ENCODE measurements at regions not wholly inside any gene's neighbourhood (a gene's known extent, or its start where the extent isn't known, plus 50 kb on each side); places are given as distances from the start of the nearest gene placed in this dataset.
A peak's percentile ranks its signal among the peaks of the same experiment; 100 is the strongest.

DNA sequence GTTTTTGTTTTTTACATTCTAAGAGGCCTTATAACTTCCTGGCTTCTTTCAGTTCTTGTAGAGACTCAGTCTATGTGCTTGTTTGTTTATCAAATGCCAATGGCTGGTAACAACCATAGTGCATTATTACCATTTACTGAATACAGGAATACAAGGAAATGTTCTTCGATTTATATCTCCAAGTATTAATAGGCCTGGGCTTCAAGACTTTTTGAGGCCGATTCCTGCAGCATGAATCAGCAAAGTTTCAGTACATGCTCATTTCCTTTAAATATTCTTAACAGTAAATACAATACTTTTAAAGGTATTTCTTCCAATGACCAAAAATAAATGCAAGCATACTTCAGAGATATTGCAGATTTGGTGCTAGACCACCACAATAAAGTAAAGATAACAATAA is 535.3 kb downstream of the EFNA5 start:
- Histone ChIP-seq H4K20me1 (ENCODE audit: insufficient read depth, low read length) (no peaks in the 10 kb centered on the region), H4K5ac (ENCODE audit: low read depth, low read length) (no peak overlapping the region), H2AK9ac (replicated peaks; ENCODE audit: low read depth, low read length, poor library complexity) (no peak overlapping the region), H2AFZ (replicated peaks; ENCODE audit: low read length, poor library complexity) (no peak overlapping the region), H3K79me1 (ENCODE audit: low read depth in 1 of 2, low read length in 2 of 2) (no peaks in the 10 kb centered on the region), H3K9me1 (ENCODE audit: insufficient read depth, low read length) (no peaks in the 10 kb centered on the region), H3K4me3 (ENCODE audit: insufficient read depth, low read depth, low read length) (no peak overlapping the region), H3K4ac (ENCODE audit: low read depth, low read length) (no peak overlapping the region), H4K8ac (ENCODE audit: low read depth in 2 of 2, low read length in 2 of 2) (no peak overlapping the region), H3K23ac (ENCODE audit: low read depth, low read length) (no peak overlapping the region), H3K9me3 (ENCODE audit: control insufficient read depth, insufficient read depth, low read length) (no peaks in the 10 kb centered on the region), H3K27ac (ENCODE audit: insufficient read depth, low read length) (no peak overlapping the region), H3K36me3 (ENCODE audit: control insufficient read depth, insufficient read depth, low read length) (no peaks in the 10 kb centered on the region), H2BK120ac (ENCODE audit: low read depth, low read length) (no peak overlapping the region), H2BK5ac (ENCODE audit: low read depth, low read length, poor library complexity, severe bottlenecking) (no peak overlapping the region), H3K4me1 (ENCODE audit: control insufficient read depth, insufficient read depth, low read length) (no peaks in the 10 kb centered on the region), H2AK5ac (ENCODE audit: low read depth, low read length) (no peak overlapping the region), H3K18ac (ENCODE audit: low read depth, low read length) (no peak overlapping the region), H2BK15ac (ENCODE audit: low read depth, low read length) (no peak overlapping the region), H3K9ac (ENCODE audit: low read depth, low read length) (no peak overlapping the region), H3K56ac (ENCODE audit: extremely low read depth, insufficient read depth, low read length) (no peak overlapping the region), H3K4me2 (ENCODE audit: low read depth, low read length) (no peak overlapping the region), H3K14ac (replicated peaks; ENCODE audit: low read depth, low read length) (no peak overlapping the region), H2BK20ac (ENCODE audit: low read depth, low read length) (no peak overlapping the region), H3K27me3 (ENCODE audit: control insufficient read depth, insufficient read depth, low read length) (no peaks in the 10 kb centered on the region), H4K91ac (ENCODE audit: insufficient read depth, low read depth, low read length) (no peak overlapping the region)
- dilution Hi-C loops (cut with HindIII; ENCODE audit: low sequenced_read_pairs, unreplicated experiment) (no loop called here), in situ Hi-C loops (cut with MboI; ENCODE audit: low sequenced_read_pairs) (no loop called here), intact Hi-C loops (cut with micrococcal nuclease) (no loop called here)
- DNase-seq (peak; percentile 38), ATAC-seq (ENCODE audit: low read depth) (peak; percentile 70; the same call in 1 of the 2 replicates)
- no TSS peak for BruUV-seq (replicated peaks)
- POLR2A ChIA-PET (ENCODE audit: unreplicated experiment), result no interaction called here
- CTCF ChIA-PET, result no interaction called here
- no CpG with 5 or more reads among the region's 2 CpGs for WGBS, 2 experiments (ENCODE audit: extremely low coverage in 2 of 2, insufficient read length in 1 of 2)
- TF ChIP-seq POLR2A (IDR thresholded peaks at IDR 0.05; ENCODE audit: low read depth, low read length) (no peak), FOS (IDR thresholded peaks at IDR 0.05; ENCODE audit: low read depth, low read length) (no peak), RAD21 (IDR thresholded peaks at IDR 0.05; ENCODE audit: low read length) (no peak), CEBPB (IDR thresholded peaks at IDR 0.05; ENCODE audit: low read depth, low read length) (no peak), RCOR1 (IDR thresholded peaks at IDR 0.05; ENCODE audit: insufficient replicate concordance, low read length) (no peak), SMC3 (IDR thresholded peaks at IDR 0.05; ENCODE audit: low read depth, low read length) (no peak), NFE2L2 (IDR thresholded peaks at IDR 0.05; ENCODE audit: low read depth, low read length) (no peak), MAZ (IDR thresholded peaks at IDR 0.05; ENCODE audit: borderline replicate concordance, low read depth, low read length) (no peak), MAFK (IDR thresholded peaks at IDR 0.05; ENCODE audit: low read depth, low read length) (no peak), USF2 (IDR thresholded peaks at IDR 0.05; ENCODE audit: low read depth, low read length) (no peak), CHD1 (IDR thresholded peaks at IDR 0.05; ENCODE audit: low read depth, low read length) (no peak), BHLHE40 (IDR thresholded peaks at IDR 0.05; ENCODE audit: low read depth, low read length) (no peak)
- TF ChIP-seq, protein P1, sequence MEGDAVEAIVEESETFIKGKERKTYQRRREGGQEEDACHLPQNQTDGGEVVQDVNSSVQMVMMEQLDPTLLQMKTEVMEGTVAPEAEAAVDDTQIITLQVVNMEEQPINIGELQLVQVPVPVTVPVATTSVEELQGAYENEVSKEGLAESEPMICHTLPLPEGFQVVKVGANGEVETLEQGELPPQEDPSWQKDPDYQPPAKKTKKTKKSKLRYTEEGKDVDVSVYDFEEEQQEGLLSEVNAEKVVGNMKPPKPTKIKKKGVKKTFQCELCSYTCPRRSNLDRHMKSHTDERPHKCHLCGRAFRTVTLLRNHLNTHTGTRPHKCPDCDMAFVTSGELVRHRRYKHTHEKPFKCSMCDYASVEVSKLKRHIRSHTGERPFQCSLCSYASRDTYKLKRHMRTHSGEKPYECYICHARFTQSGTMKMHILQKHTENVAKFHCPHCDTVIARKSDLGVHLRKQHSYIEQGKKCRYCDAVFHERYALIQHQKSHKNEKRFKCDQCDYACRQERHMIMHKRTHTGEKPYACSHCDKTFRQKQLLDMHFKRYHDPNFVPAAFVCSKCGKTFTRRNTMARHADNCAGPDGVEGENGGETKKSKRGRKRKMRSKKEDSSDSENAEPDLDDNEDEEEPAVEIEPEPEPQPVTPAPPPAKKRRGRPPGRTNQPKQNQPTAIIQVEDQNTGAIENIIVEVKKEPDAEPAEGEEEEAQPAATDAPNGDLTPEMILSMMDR (conservative IDR thresholded peaks at IDR 0.05; ENCODE audit: low read depth, low read length), result no peak
- TF ChIP-seq, protein P2, sequence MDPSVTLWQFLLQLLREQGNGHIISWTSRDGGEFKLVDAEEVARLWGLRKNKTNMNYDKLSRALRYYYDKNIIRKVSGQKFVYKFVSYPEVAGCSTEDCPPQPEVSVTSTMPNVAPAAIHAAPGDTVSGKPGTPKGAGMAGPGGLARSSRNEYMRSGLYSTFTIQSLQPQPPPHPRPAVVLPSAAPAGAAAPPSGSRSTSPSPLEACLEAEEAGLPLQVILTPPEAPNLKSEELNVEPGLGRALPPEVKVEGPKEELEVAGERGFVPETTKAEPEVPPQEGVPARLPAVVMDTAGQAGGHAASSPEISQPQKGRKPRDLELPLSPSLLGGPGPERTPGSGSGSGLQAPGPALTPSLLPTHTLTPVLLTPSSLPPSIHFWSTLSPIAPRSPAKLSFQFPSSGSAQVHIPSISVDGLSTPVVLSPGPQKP (IDR thresholded peaks at IDR 0.05; ENCODE audit: borderline replicate concordance, low read depth, low read length), result no peak

Measured in IMR-90 (cell line).